ENCODE measurements at regions not wholly inside any gene's neighbourhood (a gene's known extent, or its start where the extent isn't known, plus 50 kb on each side); places are given as distances from the start of the nearest gene placed in this dataset.

DNA sequence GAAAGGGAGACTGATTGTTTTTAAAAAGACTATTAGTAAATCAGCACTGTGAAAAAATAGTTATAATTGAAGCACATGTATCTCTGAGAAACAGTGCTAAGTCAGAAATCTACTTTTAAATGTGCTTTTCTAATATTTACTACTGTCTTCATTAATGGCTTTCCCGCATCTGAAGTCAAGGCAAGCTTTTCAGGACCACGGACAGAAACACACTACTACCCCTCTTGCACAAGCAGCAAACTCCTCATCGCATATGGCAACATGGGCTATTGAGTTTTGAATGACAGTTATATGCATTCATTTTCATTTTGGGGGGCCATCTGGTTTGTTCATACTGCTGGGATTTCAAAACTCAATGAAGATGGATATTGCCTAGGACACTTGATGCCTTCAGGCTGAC is 433.4 kb upstream of the CAMK1G start:
- Mint-ChIP-seq H3K27me3 (ENCODE audit: low read depth) (peaks cover 11% of the 10 kb centered on the region), H3K4me3 (ENCODE audit: unreplicated experiment) (no peak overlapping the region), H3K27ac (ENCODE audit: unreplicated experiment) (no peak overlapping the region), H3K36me3 (ENCODE audit: low read depth) (no peaks in the 10 kb centered on the region), H3K4me1 (ENCODE audit: low read depth) (no peaks in the 10 kb centered on the region), H3K9me3 (ENCODE audit: low read depth) (peaks cover 2% of the 10 kb centered on the region)
- TF ChIP-seq, protein P1, sequence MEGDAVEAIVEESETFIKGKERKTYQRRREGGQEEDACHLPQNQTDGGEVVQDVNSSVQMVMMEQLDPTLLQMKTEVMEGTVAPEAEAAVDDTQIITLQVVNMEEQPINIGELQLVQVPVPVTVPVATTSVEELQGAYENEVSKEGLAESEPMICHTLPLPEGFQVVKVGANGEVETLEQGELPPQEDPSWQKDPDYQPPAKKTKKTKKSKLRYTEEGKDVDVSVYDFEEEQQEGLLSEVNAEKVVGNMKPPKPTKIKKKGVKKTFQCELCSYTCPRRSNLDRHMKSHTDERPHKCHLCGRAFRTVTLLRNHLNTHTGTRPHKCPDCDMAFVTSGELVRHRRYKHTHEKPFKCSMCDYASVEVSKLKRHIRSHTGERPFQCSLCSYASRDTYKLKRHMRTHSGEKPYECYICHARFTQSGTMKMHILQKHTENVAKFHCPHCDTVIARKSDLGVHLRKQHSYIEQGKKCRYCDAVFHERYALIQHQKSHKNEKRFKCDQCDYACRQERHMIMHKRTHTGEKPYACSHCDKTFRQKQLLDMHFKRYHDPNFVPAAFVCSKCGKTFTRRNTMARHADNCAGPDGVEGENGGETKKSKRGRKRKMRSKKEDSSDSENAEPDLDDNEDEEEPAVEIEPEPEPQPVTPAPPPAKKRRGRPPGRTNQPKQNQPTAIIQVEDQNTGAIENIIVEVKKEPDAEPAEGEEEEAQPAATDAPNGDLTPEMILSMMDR (IDR thresholded peaks at IDR 0.05) = no peak
- no peak for DNase-seq (ENCODE audit: low spot score)

DNA sequence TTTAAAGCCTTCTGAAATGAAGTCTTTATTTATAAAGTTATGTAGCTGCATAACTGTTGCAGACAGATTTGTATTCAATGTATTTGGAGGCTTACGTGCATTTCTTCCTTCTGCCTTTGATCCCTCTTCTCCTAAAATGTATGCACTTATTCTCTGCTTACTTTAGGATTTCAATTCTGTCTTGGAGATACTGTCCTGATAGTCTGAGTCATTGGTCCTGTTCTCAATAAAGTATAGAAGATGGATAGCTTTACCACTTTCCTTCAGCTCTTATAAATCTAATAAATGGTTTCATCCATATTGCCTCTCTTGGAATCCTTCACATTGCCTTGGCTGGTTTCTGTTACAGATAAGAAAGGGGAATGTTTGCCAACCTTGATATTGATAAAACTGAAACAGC is 430.1 kb upstream of the CAMK1G start:
- no peaks in the 10 kb centered on the region for H3K4me1 Mint-ChIP-seq (ENCODE audit: low read depth)
- H3K27ac Mint-ChIP-seq (ENCODE audit: unreplicated experiment) = no peak overlapping the region
- peaks cover 2% of the 10 kb centered on the region for H3K9me3 Mint-ChIP-seq (ENCODE audit: low read depth)
- no peak for DNase-seq (ENCODE audit: low spot score)
- TF ChIP-seq, protein P1 (IDR thresholded peaks at IDR 0.05) = no peak
- H3K4me3 Mint-ChIP-seq (ENCODE audit: unreplicated experiment) = no peak overlapping the region
- H3K36me3 Mint-ChIP-seq (ENCODE audit: low read depth) = no peaks in the 10 kb centered on the region
- peaks cover 12% of the 10 kb centered on the region for H3K27me3 Mint-ChIP-seq (ENCODE audit: low read depth)

DNA sequence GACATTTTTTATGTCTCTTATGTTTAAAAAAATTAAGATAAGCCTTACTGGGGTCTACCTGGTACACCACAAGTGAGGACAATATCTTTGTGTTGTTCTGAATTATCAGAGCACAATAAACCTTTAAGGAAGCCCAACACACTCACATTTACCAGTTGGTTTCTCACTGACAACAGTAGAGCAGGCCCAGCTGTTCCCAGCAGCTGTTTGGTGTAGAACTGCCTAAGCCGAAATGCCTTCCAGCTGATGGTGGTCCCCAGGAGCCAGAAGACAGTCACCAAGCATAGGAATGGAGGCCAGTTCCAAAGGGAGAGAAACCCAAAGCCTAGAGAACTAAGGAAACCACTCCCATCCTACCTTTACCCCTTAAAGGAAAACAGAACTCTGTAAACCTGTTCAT is 428.6 kb upstream of the CAMK1G start:
- Mint-ChIP-seq H3K4me3 (ENCODE audit: unreplicated experiment) (no peak overlapping the region), H3K27ac (ENCODE audit: unreplicated experiment) (no peak overlapping the region), H3K27me3 (ENCODE audit: low read depth) (peaks cover 12% of the 10 kb centered on the region)

DNA sequence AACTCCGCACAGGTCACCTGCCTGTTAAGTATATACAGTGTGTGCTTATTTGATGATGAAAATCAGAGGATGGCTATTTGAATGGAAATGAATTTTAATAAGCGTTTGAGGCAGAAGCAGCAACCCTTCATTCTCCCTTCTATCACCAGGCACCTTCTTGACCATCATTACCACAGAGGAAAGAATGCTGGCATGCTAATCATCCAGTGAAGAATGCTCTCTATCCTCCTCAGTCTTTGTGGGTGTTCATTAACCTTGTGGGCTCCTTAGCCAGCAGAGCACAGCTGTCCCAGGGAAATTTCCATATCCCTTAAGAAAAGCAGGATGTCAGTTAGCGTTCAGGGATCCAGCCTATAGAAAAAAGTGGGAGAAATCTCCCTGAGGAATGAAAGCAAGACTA is 428.0 kb upstream of the CAMK1G start:
- Mint-ChIP-seq H3K4me1 (ENCODE audit: low read depth) (no peaks in the 10 kb centered on the region), H3K27ac (ENCODE audit: unreplicated experiment) (no peak overlapping the region), H3K9me3 (ENCODE audit: low read depth) (no peaks in the 10 kb centered on the region), H3K36me3 (ENCODE audit: low read depth) (no peaks in the 10 kb centered on the region), H3K4me3 (ENCODE audit: unreplicated experiment) (no peak overlapping the region), H3K27me3 (ENCODE audit: low read depth) (peaks cover 12% of the 10 kb centered on the region)
- DNase-seq (ENCODE audit: low spot score) = no peak
- TF ChIP-seq, protein P1 (IDR thresholded peaks at IDR 0.05) = no peak

More for the DNA sequence above, 428.6 kb upstream of the CAMK1G start:
- H3K4me1 Mint-ChIP-seq (ENCODE audit: low read depth) = no peaks in the 10 kb centered on the region
- DNase-seq (ENCODE audit: low spot score) = no peak
- H3K36me3 Mint-ChIP-seq (ENCODE audit: low read depth) = no peaks in the 10 kb centered on the region
- no peaks in the 10 kb centered on the region for H3K9me3 Mint-ChIP-seq (ENCODE audit: low read depth)
- TF ChIP-seq, protein P1 (IDR thresholded peaks at IDR 0.05) = no peak

DNA sequence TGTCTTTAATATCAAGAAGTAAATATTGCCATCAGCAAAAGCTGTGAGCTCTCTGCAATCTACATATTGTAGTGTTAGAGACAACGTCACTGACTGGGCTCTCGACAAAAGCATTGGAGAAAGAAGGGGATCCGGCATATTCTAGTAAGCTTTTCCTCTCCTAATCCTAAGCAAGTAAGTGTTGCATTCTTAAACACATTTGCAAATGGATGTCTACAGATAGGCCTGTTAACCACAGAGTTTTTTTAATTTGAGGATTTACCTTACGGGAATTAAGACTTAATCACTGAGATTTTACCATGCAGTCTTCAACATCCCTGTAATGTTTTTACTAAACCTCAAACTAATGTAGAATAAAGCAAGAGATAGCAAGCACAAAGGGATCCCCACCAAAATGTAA is 426.5 kb upstream of the CAMK1G start:
- no peak for DNase-seq (ENCODE audit: low spot score)
- no peak overlapping the region for H3K4me3 Mint-ChIP-seq (ENCODE audit: unreplicated experiment)
- H3K27ac Mint-ChIP-seq (ENCODE audit: unreplicated experiment) = no peak overlapping the region
- TF ChIP-seq, protein P1 (IDR thresholded peaks at IDR 0.05) = no peak
- no peaks in the 10 kb centered on the region for H3K4me1 Mint-ChIP-seq (ENCODE audit: low read depth)
- no peaks in the 10 kb centered on the region for H3K9me3 Mint-ChIP-seq (ENCODE audit: low read depth)
- no peaks in the 10 kb centered on the region for H3K36me3 Mint-ChIP-seq (ENCODE audit: low read depth)
- peaks cover 7% of the 10 kb centered on the region for H3K27me3 Mint-ChIP-seq (ENCODE audit: low read depth)
